MM.1S (cell line): ENCODE measurements at regions not wholly inside any gene's neighbourhood (a gene's known extent, or its start where the extent isn't known, plus 50 kb on each side); places are given as distances from the start of the nearest gene placed in this dataset.

Source experiments
- EZH2 ChIP-seq: fragments of 300-600 bp; sonication (generic); optimal IDR thresholded peaks from 2 replicates; pipeline ENCODE3; 2017; ENCODE audit warnings: low read depth, mild to moderate bottlenecking, antibody characterized with exemption, low read length, mixed read lengths
- EZH2phosphoT487 ChIP-seq: fragments of 300-600 bp; sonication (generic); IDR thresholded peaks from 2 replicates; pipeline ENCODE4 v1.6.1; 2018; ENCODE audit warnings: antibody characterized with exemption, low read length
- TF ChIP-seq, protein P1 (sequence below): fragments of 300-600 bp; sonication (generic); IDR thresholded peaks from 2 replicates; pipeline ENCODE4 v1.5.1; 2016; ENCODE audit warnings: antibody characterized with exemption, low read length, mixed read lengths

DNA sequence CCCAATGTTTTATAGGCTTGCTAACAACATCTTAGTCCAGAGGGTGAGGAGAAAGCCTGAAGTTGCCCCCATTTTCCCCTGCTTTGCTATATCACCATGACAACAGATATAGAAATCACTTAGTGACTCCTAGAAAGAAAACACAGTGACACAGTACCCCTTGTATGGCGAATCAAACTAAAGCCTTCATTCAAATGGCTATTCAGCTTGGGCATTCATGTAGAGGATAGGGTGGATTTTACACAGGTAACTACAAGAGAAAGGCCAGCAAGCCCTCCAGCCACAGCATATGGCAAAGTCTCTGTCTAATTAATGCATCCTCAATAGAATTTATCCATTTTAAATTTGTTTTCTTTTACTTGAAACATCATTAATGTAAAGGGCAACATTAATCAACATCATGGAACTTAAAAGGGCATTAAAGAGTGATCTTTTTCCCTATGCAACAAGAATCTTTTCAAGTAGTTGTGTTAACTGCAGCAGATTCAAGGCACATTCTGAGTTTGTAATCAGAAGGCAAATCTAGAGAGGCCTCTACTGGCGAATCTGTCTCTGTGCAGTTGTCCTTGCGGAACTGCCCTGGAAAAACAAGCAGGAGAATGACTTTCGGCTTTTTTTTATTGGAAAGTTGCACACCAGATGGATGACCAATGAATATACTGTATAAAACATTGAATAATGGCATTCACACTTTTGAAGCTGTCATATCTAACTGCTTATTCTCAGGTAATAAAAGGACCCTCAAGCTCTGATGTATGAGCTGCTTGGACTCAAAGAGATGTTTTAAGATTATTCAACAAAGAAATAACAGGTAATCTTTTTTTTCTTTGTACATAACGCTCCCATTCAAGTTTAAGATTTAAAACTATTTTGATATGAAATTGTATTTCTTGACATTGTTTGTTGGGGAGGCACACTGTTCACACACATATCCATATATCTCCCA is 621.7 kb upstream of the AGTR1 start:
- TF ChIP-seq, protein P1, sequence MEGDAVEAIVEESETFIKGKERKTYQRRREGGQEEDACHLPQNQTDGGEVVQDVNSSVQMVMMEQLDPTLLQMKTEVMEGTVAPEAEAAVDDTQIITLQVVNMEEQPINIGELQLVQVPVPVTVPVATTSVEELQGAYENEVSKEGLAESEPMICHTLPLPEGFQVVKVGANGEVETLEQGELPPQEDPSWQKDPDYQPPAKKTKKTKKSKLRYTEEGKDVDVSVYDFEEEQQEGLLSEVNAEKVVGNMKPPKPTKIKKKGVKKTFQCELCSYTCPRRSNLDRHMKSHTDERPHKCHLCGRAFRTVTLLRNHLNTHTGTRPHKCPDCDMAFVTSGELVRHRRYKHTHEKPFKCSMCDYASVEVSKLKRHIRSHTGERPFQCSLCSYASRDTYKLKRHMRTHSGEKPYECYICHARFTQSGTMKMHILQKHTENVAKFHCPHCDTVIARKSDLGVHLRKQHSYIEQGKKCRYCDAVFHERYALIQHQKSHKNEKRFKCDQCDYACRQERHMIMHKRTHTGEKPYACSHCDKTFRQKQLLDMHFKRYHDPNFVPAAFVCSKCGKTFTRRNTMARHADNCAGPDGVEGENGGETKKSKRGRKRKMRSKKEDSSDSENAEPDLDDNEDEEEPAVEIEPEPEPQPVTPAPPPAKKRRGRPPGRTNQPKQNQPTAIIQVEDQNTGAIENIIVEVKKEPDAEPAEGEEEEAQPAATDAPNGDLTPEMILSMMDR: peak; percentile 34; the same call in 1 of the 2 replicates
- TF ChIP-seq EZH2: no peak
- TF ChIP-seq EZH2phosphoT487: no peak
